ENCODE measurements at regions not wholly inside any gene's neighbourhood (a gene's known extent, or its start where the extent isn't known, plus 50 kb on each side); places are given as distances from the start of the nearest gene placed in this dataset.

- Histone ChIP-seq H3K79me2 (ENCODE audit: low read length) (no peaks in the 10 kb centered on the region), H2AFZ (ENCODE audit: low read length) (no peak overlapping the region), H3K4me2 (ENCODE audit: low read depth, low read length) (no peak overlapping the region), H3K27ac (ENCODE audit: low read length) (no peak overlapping the region), H3K9me2 (replicated peaks; ENCODE audit: insufficient read depth, low read length) (no peaks in the 10 kb centered on the region), H3K36me3 (replicated peaks; ENCODE audit: insufficient read depth, low read length) (no peaks in the 10 kb centered on the region), H3F3A (ENCODE audit: insufficient read depth, low read length) (no peaks in the 10 kb centered on the region), H3K27me3 (replicated peaks; ENCODE audit: insufficient read depth, low read length) (no peaks in the 10 kb centered on the region), H3K4me1 (ENCODE audit: low read length) (no peaks in the 10 kb centered on the region), H3K4me3 (ENCODE audit: low read length) (no peak overlapping the region), H4K20me1 (ENCODE audit: insufficient read depth, low read length) (no peaks in the 10 kb centered on the region), H3K9ac (ENCODE audit: low read length) (no peak overlapping the region), H3K9me3 (replicated peaks; ENCODE audit: insufficient read depth, low read length) (no peaks in the 10 kb centered on the region)
- DNase-seq: no peak
- no peak for TF ChIP-seq EZH2phosphoT487 (IDR thresholded peaks at IDR 0.05; ENCODE audit: low read length)
- no peak for TF ChIP-seq CTCF (IDR thresholded peaks at IDR 0.05; ENCODE audit: low read length)
- TF ChIP-seq EZH2 (optimal IDR thresholded peaks at IDR 0.05; ENCODE audit: low read depth, low read length): no peak
These were observed 101.5 kb upstream of the ANKRD1 start for GRCh38 chr10:91022390-91022789.

GRCh38 chr10:91022924-91023699, 102.2 kb upstream of the ANKRD1 start:
- DNase-seq: no peak
- no peaks in the 10 kb centered on the region for H3K4me1 ChIP-seq (ENCODE audit: low read length)
- no peaks in the 10 kb centered on the region for H3K9me3 ChIP-seq (replicated peaks; ENCODE audit: insufficient read depth, low read length)
- H2AFZ ChIP-seq (ENCODE audit: low read length): no peak overlapping the region
- H4K20me1 ChIP-seq (ENCODE audit: insufficient read depth, low read length): no peaks in the 10 kb centered on the region
- H3K9me2 ChIP-seq (replicated peaks; ENCODE audit: insufficient read depth, low read length): no peaks in the 10 kb centered on the region
- H3F3A ChIP-seq (ENCODE audit: insufficient read depth, low read length): no peaks in the 10 kb centered on the region
- H3K27ac ChIP-seq (ENCODE audit: low read length): no peak overlapping the region
- H3K27me3 ChIP-seq (replicated peaks; ENCODE audit: insufficient read depth, low read length): no peaks in the 10 kb centered on the region
- H3K4me3 ChIP-seq (ENCODE audit: low read length): no peak overlapping the region
- TF ChIP-seq EZH2phosphoT487 (IDR thresholded peaks at IDR 0.05; ENCODE audit: low read length) (no peak), EZH2 (optimal IDR thresholded peaks at IDR 0.05; ENCODE audit: low read depth, low read length) (no peak), CTCF (IDR thresholded peaks at IDR 0.05; ENCODE audit: low read length) (no peak)
- no peaks in the 10 kb centered on the region for H3K36me3 ChIP-seq (replicated peaks; ENCODE audit: insufficient read depth, low read length)
- H3K79me2 ChIP-seq (ENCODE audit: low read length): no peaks in the 10 kb centered on the region
- H3K9ac ChIP-seq (ENCODE audit: low read length): no peak overlapping the region
- H3K4me2 ChIP-seq (ENCODE audit: low read depth, low read length): no peak overlapping the region

DNA sequence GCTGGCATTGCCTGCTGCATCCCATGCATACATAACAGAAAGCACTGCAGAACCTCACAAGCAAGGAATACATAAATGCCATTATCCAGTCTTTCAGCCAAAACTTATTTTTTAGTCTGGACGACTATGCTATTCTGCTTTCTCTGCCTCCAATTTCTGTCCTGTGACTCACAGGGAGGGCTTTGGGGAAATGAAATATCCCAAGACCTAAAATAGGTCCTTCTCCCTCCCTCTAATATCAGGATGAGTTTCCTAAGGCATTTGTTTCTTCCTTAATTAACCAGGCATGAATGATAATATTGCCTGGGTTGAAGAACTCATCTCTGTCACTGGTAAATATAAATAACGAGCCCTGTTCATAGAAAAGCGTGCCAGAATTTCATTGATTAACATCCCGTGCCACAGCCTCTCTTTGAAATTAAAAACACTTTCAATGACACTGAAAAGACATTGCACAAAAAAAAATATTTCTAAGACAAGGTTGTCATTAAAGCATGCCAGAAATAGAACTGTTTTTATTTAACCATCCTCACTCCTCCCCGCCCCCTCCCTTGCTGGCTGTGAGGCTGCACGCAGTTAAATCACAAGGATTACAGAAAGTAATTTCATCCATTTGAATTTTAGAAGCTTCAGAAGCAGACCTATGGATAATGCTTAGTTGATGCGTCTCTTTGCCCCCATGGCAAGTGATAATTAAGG, 103.0 kb upstream of the ANKRD1 start:
- Histone ChIP-seq H3K27ac (ENCODE audit: low read length) (no peak overlapping the region), H3K9me3 (replicated peaks; ENCODE audit: insufficient read depth, low read length) (no peaks in the 10 kb centered on the region), H3F3A (ENCODE audit: insufficient read depth, low read length) (no peaks in the 10 kb centered on the region), H3K9me2 (replicated peaks; ENCODE audit: insufficient read depth, low read length) (no peaks in the 10 kb centered on the region), H3K9ac (ENCODE audit: low read length) (no peak overlapping the region), H4K20me1 (ENCODE audit: insufficient read depth, low read length) (no peaks in the 10 kb centered on the region), H3K36me3 (replicated peaks; ENCODE audit: insufficient read depth, low read length) (no peaks in the 10 kb centered on the region), H3K4me2 (ENCODE audit: low read depth, low read length) (no peak overlapping the region), H3K4me3 (ENCODE audit: low read length) (no peak overlapping the region), H3K4me1 (ENCODE audit: low read length) (no peaks in the 10 kb centered on the region), H3K27me3 (replicated peaks; ENCODE audit: insufficient read depth, low read length) (no peaks in the 10 kb centered on the region), H3K79me2 (ENCODE audit: low read length) (no peaks in the 10 kb centered on the region), H2AFZ (ENCODE audit: low read length) (no peak overlapping the region)
- no peak for TF ChIP-seq EZH2 (optimal IDR thresholded peaks at IDR 0.05; ENCODE audit: low read depth, low read length)
- no peak for TF ChIP-seq EZH2phosphoT487 (IDR thresholded peaks at IDR 0.05; ENCODE audit: low read length)
- no peak for TF ChIP-seq CTCF (IDR thresholded peaks at IDR 0.05; ENCODE audit: low read length)
- DNase-seq: no peak
